ENCODE measurements at regions not wholly inside any gene's neighbourhood (a gene's known extent, or its start where the extent isn't known, plus 50 kb on each side); places are given as distances from the start of the nearest gene placed in this dataset.

DNA sequence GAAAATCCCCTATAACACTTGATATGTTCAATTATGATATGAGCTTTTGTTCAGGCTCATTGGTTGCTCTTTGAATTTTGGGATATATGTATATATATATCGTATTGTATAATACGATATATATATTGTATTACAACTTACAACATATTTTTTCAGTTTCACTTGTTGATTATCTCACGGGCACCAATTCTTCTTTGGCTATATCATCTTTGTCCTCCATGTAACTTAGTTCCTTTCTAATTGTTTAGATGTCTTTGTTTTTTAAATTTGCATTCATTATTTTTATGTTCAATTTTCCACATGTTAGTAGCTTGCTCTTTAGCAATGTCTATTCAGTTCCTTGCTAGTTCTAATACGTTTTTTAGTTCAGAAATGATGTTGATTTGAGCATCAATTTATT lies 150.0 kb downstream of the BACH1 start:
- CTCF ChIA-PET = interaction anchor here (1.0 to 3.3 kb wide), 2 partner anchors 28 to 343 kb away, joined by 3 to 14 read pairs; no protein-coding TSS in a partner anchor
- no peak overlapping the region for H3K4me3 ChIP-seq (ENCODE audit: low read depth, low read length)
- POLR2A ChIA-PET = no interaction called here
- DNase-seq (ENCODE audit: low read depth, low spot score) = no peak
- TF ChIP-seq, protein P1, sequence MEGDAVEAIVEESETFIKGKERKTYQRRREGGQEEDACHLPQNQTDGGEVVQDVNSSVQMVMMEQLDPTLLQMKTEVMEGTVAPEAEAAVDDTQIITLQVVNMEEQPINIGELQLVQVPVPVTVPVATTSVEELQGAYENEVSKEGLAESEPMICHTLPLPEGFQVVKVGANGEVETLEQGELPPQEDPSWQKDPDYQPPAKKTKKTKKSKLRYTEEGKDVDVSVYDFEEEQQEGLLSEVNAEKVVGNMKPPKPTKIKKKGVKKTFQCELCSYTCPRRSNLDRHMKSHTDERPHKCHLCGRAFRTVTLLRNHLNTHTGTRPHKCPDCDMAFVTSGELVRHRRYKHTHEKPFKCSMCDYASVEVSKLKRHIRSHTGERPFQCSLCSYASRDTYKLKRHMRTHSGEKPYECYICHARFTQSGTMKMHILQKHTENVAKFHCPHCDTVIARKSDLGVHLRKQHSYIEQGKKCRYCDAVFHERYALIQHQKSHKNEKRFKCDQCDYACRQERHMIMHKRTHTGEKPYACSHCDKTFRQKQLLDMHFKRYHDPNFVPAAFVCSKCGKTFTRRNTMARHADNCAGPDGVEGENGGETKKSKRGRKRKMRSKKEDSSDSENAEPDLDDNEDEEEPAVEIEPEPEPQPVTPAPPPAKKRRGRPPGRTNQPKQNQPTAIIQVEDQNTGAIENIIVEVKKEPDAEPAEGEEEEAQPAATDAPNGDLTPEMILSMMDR (IDR thresholded peaks at IDR 0.05; ENCODE audit: insufficient read depth, low read length, missing control alignments) = no peak

- no peak for DNase-seq (ENCODE audit: low read depth, low spot score)
- no peak overlapping the region for H3K4me3 ChIP-seq (ENCODE audit: low read depth, low read length)
- TF ChIP-seq, protein P1 (IDR thresholded peaks at IDR 0.05; ENCODE audit: insufficient read depth, low read length, missing control alignments) = no peak
- CTCF ChIA-PET = interaction anchor here (1.0 to 3.3 kb wide), 2 partner anchors 27 to 344 kb away, joined by 3 to 14 read pairs; no protein-coding TSS in a partner anchor
- POLR2A ChIA-PET = no interaction called here
These were observed 150.7 kb downstream of the BACH1 start for GRCh38 chr21:29449306-29449950.

DNA sequence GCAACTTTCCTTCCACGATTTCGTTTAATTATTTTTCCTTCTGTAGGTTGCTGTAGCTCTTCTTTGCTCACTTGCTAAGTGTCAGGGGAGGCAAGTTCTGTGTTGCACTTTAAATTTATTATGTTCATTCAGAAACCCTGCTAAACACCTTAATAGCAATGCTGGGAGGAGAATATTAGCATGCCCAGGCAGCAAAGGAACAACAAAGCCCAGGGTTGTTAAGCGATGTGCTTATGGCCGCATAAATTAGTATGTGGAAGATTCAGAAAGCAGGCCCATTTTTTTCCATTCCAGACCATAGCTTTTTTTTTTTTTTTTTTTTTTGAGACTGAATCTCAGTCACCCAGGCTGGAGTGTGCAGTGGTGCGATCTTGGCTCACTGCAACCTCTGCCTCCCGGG lies 151.3 kb downstream of the BACH1 start:
- ChIA-PET CTCF (interaction anchor here (3.3 kb wide), 1 partner anchor 27 kb away, joined by 14 read pairs; no protein-coding TSS in a partner anchor), POLR2A (no interaction called here)
- DNase-seq (ENCODE audit: low read depth, low spot score) = no peak
- TF ChIP-seq, protein P1 (IDR thresholded peaks at IDR 0.05; ENCODE audit: insufficient read depth, low read length, missing control alignments) = no peak
- H3K4me3 ChIP-seq (ENCODE audit: low read depth, low read length) = no peak overlapping the region

DNA sequence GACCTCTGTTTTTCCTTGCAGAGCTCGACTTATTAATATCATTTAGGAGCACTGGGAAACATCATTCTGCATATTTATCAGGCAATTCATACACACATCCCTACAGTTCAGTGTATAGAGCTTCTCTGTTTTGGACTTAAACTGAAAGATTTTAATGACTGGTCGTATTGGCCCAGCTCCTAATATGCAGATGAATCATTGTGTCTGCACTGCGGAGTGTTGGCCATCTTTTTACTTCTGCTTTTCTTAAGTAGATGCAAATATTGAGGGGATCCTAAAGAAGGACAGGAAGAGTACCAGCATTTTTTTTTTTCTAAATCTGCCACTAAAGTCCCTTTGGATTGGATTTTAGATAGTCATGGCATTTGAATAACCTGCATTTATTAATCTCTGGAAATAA lies 154.8 kb downstream of the BACH1 start:
- H3K4me3 ChIP-seq (ENCODE audit: low read depth, low read length) = no peak overlapping the region
- TF ChIP-seq, protein P1 (IDR thresholded peaks at IDR 0.05; ENCODE audit: insufficient read depth, low read length, missing control alignments) = no peak
- ChIA-PET POLR2A (no interaction called here), CTCF (no interaction called here)
- DNase-seq (ENCODE audit: low read depth, low spot score) = no peak

GRCh38 chr21:29454179-29454578 lies 155.5 kb downstream of the BACH1 start:
- no peak for DNase-seq (ENCODE audit: low read depth, low spot score)
- POLR2A ChIA-PET = no interaction called here
- TF ChIP-seq, protein P1 (IDR thresholded peaks at IDR 0.05; ENCODE audit: insufficient read depth, low read length, missing control alignments) = no peak
- CTCF ChIA-PET = no interaction called here
- no peak overlapping the region for H3K4me3 ChIP-seq (ENCODE audit: low read depth, low read length)

GRCh38 chr21:29462479-29462878 lies 163.8 kb downstream of the BACH1 start:
- TF ChIP-seq, protein P1 (IDR thresholded peaks at IDR 0.05; ENCODE audit: insufficient read depth, low read length, missing control alignments) = no peak
- H3K4me3 ChIP-seq (ENCODE audit: low read depth, low read length) = no peak overlapping the region
- CTCF ChIA-PET = no interaction called here
- POLR2A ChIA-PET = no interaction called here
- DNase-seq (ENCODE audit: low read depth, low spot score) = no peak
